HCT116 (cell line): ENCODE measurements at regions not wholly inside any gene's neighbourhood (a gene's known extent, or its start where the extent isn't known, plus 50 kb on each side); places are given as distances from the start of the nearest gene placed in this dataset.

Experiments
- EZH2 ChIP-seq: fragments of 200-600 bp; sonication (generic); IDR thresholded peaks from 2 replicates; pipeline ENCODE4 v1.6.1; 2017; ENCODE audit warnings: antibody characterized with exemption, mixed run types
- POLR2A ChIP-seq: IDR thresholded peaks from 2 replicates; pipeline ENCODE4 v1.7.0; 2011; ENCODE audit warnings: borderline replicate concordance; ENCODE audit not compliant: insufficient read depth, insufficient read length; ENCODE audit errors: extremely low read depth
- POLR2AphosphoS5 ChIP-seq: IDR thresholded peaks from 2 replicates; pipeline ENCODE4 v1.6.1; 2011; ENCODE audit warnings: mild to moderate bottlenecking, low read depth, low read length, moderate library complexity
- REST ChIP-seq: IDR thresholded peaks from 2 replicates; pipeline ENCODE4 v1.6.1; 2012; ENCODE audit warnings: low read depth
- SP1 ChIP-seq: IDR thresholded peaks from 2 replicates; pipeline ENCODE4 v1.6.1; 2012; ENCODE audit warnings: low read depth
- SRF ChIP-seq: IDR thresholded peaks from 2 replicates; pipeline ENCODE4 v1.6.1; 2012; ENCODE audit warnings: low read depth
- TCF7L2 ChIP-seq: IDR thresholded peaks from 2 replicates; pipeline ENCODE4 v1.7.0; 2011; ENCODE audit warnings: borderline replicate concordance, inconsistent platforms; ENCODE audit not compliant: insufficient read depth, insufficient read length; ENCODE audit errors: extremely low read depth
- ZFX ChIP-seq: fragments of 450-650 bp; IDR thresholded peaks from 2 replicates; pipeline ENCODE4 v1.6.1; 2017
- TF ChIP-seq, protein P1 (sequence below), 3 experiments: fragments of 200-600 bp in 1 of 3; sonication (generic) in 1 of 3; IDR thresholded peaks in 2 of 3; conservative IDR thresholded peaks in 1 of 3; 2 replicates each; pipeline ENCODE4 v1.5.1; 2012 to 2017; ENCODE audit warnings: low read depth in 2 of 3, low read length in 2 of 3, antibody characterized with exemption in 1 of 3, borderline replicate concordance in 1 of 3, control low read depth in 1 of 3, mild to moderate bottlenecking in 1 of 3, mixed read lengths in 1 of 3, mixed run types in 1 of 3, moderate library complexity in 1 of 3; ENCODE audit not compliant: insufficient read depth in 1 of 3
- TF ChIP-seq, protein P2 (sequence below): IDR thresholded peaks from 2 replicates; pipeline ENCODE4 v1.6.1; 2012

DNA sequence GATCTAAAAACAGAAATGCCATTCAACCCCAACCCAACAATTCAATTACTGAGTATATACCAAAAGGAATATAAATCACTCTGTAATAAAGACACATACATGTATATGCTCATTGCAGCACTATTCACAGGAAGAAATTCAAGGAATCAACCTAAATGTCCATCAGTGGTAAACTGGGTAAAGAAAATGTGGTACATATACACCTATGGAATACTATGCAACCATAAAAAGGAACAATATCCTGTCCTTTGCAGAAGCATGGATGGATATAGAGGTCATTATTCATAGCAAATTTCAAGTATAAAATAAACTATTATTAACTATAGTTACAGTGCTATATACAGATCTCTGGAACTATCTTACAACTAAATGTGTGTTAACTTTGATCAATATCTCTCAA, 599.3 kb downstream of the CDH11 start:
- TF ChIP-seq POLR2AphosphoS5 (no peak), TCF7L2 (no peak), POLR2A (no peak), SP1 (no peak), REST (no peak), SRF (no peak), EZH2 (no peak), ZFX (no peak)
- TF ChIP-seq, protein P1, sequence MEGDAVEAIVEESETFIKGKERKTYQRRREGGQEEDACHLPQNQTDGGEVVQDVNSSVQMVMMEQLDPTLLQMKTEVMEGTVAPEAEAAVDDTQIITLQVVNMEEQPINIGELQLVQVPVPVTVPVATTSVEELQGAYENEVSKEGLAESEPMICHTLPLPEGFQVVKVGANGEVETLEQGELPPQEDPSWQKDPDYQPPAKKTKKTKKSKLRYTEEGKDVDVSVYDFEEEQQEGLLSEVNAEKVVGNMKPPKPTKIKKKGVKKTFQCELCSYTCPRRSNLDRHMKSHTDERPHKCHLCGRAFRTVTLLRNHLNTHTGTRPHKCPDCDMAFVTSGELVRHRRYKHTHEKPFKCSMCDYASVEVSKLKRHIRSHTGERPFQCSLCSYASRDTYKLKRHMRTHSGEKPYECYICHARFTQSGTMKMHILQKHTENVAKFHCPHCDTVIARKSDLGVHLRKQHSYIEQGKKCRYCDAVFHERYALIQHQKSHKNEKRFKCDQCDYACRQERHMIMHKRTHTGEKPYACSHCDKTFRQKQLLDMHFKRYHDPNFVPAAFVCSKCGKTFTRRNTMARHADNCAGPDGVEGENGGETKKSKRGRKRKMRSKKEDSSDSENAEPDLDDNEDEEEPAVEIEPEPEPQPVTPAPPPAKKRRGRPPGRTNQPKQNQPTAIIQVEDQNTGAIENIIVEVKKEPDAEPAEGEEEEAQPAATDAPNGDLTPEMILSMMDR (IDR thresholded peaks at IDR 0.05 in 2 of 3, conservative IDR thresholded peaks at IDR 0.05 in 1 of 3; ENCODE audit: borderline replicate concordance in 1 of 3, insufficient read depth in 1 of 3, low read depth in 2 of 3, low read length in 2 of 3): no peak
- TF ChIP-seq, protein P2, sequence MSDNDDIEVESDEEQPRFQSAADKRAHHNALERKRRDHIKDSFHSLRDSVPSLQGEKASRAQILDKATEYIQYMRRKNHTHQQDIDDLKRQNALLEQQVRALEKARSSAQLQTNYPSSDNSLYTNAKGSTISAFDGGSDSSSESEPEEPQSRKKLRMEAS: no peak
